ENCODE measurements at regions not wholly inside any gene's neighbourhood (a gene's known extent, or its start where the extent isn't known, plus 50 kb on each side); places are given as distances from the start of the nearest gene placed in this dataset.

DNA sequence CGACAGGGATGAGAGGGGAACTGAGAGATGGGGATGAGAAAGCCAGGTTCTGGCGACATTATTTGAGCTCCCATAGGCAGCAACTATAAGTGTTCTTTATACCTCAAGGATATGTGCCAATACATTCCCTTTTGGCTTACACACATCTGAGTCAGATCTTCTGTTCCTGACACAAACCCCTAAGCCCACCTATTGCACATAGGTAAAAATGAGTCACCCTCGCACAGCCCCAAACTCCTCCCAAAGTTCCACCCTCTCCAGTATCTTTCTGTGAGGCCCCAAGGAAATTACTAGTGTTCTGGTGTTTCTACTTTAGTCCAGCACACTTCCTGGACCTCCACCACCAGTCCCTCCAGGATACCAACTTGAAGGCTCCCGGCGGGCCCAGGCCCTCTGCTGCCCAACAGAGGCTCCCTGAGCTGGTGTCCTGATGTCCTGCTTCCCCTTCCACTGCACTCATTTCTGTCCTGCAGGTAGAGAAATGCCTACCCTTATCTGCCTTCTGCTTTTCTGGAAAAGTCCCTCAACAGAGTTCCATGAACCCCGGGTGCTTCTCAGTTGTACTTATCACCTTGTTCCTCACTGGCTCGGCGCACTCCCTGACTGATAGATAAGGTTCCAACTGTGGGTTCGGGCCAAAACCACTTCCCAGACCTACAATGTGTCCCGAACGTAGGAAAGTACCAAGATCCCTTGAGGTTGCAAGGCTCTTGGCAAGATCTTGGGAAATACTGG lies 125.5 kb downstream of the EN1 start (continued):
- TF ChIP-seq, protein P1, sequence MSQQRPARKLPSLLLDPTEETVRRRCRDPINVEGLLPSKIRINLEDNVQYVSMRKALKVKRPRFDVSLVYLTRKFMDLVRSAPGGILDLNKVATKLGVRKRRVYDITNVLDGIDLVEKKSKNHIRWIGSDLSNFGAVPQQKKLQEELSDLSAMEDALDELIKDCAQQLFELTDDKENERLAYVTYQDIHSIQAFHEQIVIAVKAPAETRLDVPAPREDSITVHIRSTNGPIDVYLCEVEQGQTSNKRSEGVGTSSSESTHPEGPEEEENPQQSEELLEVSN (IDR thresholded peaks at IDR 0.05; ENCODE audit: borderline replicate concordance in 1 of 2, extremely low read depth in 1 of 2, insufficient read depth in 1 of 2, insufficient read length in 1 of 2, low read depth in 1 of 2, low read length in 1 of 2, poor library complexity in 1 of 2, severe bottlenecking in 1 of 2), result no peak
- no peak for TF ChIP-seq ZNF586 (CRISPR knock-in tag; conservative IDR thresholded peaks at IDR 0.05)
- no peak for TF ChIP-seq ZNF77 (CRISPR knock-in tag; IDR thresholded peaks at IDR 0.05)
- TF ChIP-seq CTBP1 (IDR thresholded peaks at IDR 0.05; ENCODE audit: borderline replicate concordance), result peak; percentile 89; the same call in 1 of the 2 replicates
- TF ChIP-seq KAT8 (IDR thresholded peaks at IDR 0.05; ENCODE audit: low read depth), result no peak
- TF ChIP-seq, protein P2, sequence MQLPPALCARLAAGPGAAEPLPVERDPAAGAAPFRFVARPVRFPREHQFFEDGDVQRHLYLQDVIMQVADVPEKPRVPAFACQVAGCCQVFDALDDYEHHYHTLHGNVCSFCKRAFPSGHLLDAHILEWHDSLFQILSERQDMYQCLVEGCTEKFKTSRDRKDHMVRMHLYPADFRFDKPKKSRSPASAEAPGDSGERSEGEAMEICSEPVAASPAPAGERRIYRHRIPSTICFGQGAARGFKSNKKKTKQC (CRISPR knock-in tag; IDR thresholded peaks at IDR 0.05), result no peak
- TF ChIP-seq HDAC3 (IDR thresholded peaks at IDR 0.05; ENCODE audit: borderline replicate concordance, partially characterized antibody), result no peak
- TF ChIP-seq EP300 (IDR thresholded peaks at IDR 0.05; ENCODE audit: low read length), result peak; percentile 85
- TF ChIP-seq, protein P3, sequence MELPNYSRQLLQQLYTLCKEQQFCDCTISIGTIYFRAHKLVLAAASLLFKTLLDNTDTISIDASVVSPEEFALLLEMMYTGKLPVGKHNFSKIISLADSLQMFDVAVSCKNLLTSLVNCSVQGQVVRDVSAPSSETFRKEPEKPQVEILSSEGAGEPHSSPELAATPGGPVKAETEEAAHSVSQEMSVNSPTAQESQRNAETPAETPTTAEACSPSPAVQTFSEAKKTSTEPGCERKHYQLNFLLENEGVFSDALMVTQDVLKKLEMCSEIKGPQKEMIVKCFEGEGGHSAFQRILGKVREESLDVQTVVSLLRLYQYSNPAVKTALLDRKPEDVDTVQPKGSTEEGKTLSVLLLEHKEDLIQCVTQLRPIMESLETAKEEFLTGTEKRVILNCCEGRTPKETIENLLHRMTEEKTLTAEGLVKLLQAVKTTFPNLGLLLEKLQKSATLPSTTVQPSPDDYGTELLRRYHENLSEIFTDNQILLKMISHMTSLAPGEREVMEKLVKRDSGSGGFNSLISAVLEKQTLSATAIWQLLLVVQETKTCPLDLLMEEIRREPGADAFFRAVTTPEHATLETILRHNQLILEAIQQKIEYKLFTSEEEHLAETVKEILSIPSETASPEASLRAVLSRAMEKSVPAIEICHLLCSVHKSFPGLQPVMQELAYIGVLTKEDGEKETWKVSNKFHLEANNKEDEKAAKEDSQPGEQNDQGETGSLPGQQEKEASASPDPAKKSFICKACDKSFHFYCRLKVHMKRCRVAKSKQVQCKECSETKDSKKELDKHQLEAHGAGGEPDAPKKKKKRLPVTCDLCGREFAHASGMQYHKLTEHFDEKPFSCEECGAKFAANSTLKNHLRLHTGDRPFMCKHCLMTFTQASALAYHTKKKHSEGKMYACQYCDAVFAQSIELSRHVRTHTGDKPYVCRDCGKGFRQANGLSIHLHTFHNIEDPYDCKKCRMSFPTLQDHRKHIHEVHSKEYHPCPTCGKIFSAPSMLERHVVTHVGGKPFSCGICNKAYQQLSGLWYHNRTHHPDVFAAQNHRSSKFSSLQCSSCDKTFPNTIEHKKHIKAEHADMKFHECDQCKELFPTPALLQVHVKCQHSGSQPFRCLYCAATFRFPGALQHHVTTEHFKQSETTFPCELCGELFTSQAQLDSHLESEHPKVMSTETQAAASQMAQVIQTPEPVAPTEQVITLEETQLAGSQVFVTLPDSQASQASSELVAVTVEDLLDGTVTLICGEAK (IDR thresholded peaks at IDR 0.05), result no peak
- TF ChIP-seq, protein P3 (CRISPR knock-in tag; IDR thresholded peaks at IDR 0.05), result no peak
- no peak for TF ChIP-seq SRF (CRISPR knock-in tag; IDR thresholded peaks at IDR 0.05)
- TF ChIP-seq, protein P4, sequence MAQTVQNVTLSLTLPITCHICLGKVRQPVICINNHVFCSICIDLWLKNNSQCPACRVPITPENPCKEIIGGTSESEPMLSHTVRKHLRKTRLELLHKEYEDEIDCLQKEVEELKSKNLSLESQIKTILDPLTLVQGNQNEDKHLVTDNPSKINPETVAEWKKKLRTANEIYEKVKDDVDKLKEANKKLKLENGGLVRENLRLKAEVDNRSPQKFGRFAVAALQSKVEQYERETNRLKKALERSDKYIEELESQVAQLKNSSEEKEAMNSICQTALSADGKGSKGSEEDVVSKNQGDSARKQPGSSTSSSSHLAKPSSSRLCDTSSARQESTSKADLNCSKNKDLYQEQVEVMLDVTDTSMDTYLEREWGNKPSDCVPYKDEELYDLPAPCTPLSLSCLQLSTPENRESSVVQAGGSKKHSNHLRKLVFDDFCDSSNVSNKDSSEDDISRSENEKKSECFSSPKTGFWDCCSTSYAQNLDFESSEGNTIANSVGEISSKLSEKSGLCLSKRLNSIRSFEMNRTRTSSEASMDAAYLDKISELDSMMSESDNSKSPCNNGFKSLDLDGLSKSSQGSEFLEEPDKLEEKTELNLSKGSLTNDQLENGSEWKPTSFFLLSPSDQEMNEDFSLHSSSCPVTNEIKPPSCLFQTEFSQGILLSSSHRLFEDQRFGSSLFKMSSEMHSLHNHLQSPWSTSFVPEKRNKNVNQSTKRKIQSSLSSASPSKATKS (CRISPR knock-in tag; IDR thresholded peaks at IDR 0.05), result no peak

Data from K562 (cell line).